ENCODE measurements at regions not wholly inside any gene's neighbourhood (a gene's known extent, or its start where the extent isn't known, plus 50 kb on each side); places are given as distances from the start of the nearest gene placed in this dataset.

- no peak for TF ChIP-seq CTCF (IDR thresholded peaks at IDR 0.05 in 2 of 3, conservative IDR thresholded peaks at IDR 0.05 in 1 of 3; ENCODE audit: insufficient read depth in 2 of 3, low read depth in 1 of 3, low read length in 3 of 3)
- no peak for TF ChIP-seq RHOXF2B (CRISPR knock-in tag; conservative IDR thresholded peaks at IDR 0.05)
- TF ChIP-seq SMAD4 (CRISPR knock-in tag; conservative IDR thresholded peaks at IDR 0.05): no peak
- TF ChIP-seq REST (IDR thresholded peaks at IDR 0.05; ENCODE audit: borderline replicate concordance): no peak
- TF ChIP-seq REST (CRISPR knock-in tag; IDR thresholded peaks at IDR 0.05; ENCODE audit: low read depth): no peak
- TF ChIP-seq POLR2A (conservative IDR thresholded peaks at IDR 0.05): no peak
- no peak for TF ChIP-seq ZNF354B (CRISPR knock-in tag; IDR thresholded peaks at IDR 0.05)
- TF ChIP-seq FOXK2 (conservative IDR thresholded peaks at IDR 0.05 in 1 of 2, IDR thresholded peaks at IDR 0.05 in 1 of 2; ENCODE audit: low read depth in 2 of 2): no peak
- no peak for TF ChIP-seq SMARCA5 (IDR thresholded peaks at IDR 0.05)
- no peak for TF ChIP-seq ZNF592 (IDR thresholded peaks at IDR 0.05)
- TF ChIP-seq SP2 (IDR thresholded peaks at IDR 0.05; ENCODE audit: extremely low read depth, low read depth, low read length, poor library complexity, severe bottlenecking): no peak
- no peak for TF ChIP-seq ZNF589 (CRISPR knock-in tag; IDR thresholded peaks at IDR 0.05; ENCODE audit: low read depth)
- no peak for TF ChIP-seq CHD2 (IDR thresholded peaks at IDR 0.05; ENCODE audit: low read depth, low read length)
- no peak for TF ChIP-seq NFE2 (IDR thresholded peaks at IDR 0.05; ENCODE audit: low read depth)
- TF ChIP-seq ZNF274 (IDR thresholded peaks at IDR 0.05; ENCODE audit: borderline replicate concordance, low read depth, low read length): no peak
These were observed 646.7 kb downstream of the LTN1 start for GRCh38 chr21:28345934-28346333.
